HL-60 (cell line): ENCODE measurements at regions not wholly inside any gene's neighbourhood (a gene's known extent, or its start where the extent isn't known, plus 50 kb on each side); places are given as distances from the start of the nearest gene placed in this dataset.

Source experiments
- DNase-seq, 2 experiments: peaks; one replicate each; pipeline ENCODE4 v3.0.0-alpha.2; 2010 to 2020; ENCODE audit warnings: low read depth in 1 of 2, low spot score in 1 of 2
- H3K27ac ChIP-seq: fragments of 250-450 bp; sonication (Bioruptor Pico); replicated peaks from 2 replicates; pipeline ENCODE4 v1.5.1; 2020; ENCODE audit warnings: mild to moderate bottlenecking, moderate library complexity
- H3K27me3 ChIP-seq: fragments of 250-450 bp; sonication (Bioruptor Pico); 2 replicates; pipeline ENCODE4 v1.5.1; 2021; ENCODE audit warnings: mild to moderate bottlenecking, moderate library complexity; ENCODE audit not compliant: insufficient read depth, poor library complexity, severe bottlenecking
- H3K4me3 ChIP-seq: replicated peaks from 2 replicates; pipeline ENCODE4 v1.5.1; 2011; ENCODE audit warnings: mild to moderate bottlenecking, control low read depth, low read length; ENCODE audit not compliant: insufficient read depth
- GABPA ChIP-seq: IDR thresholded peaks from 2 replicates; pipeline ENCODE4 v1.6.1; 2012; ENCODE audit warnings: low read depth
- POLR2AphosphoS5 ChIP-seq: IDR thresholded peaks from 2 replicates; pipeline ENCODE4 v1.6.1; 2012; ENCODE audit warnings: low read depth
- REST ChIP-seq: IDR thresholded peaks from 2 replicates; pipeline ENCODE4 v1.6.1; 2012; ENCODE audit warnings: low read depth; ENCODE audit not compliant: insufficient replicate concordance
- SPI1 ChIP-seq: IDR thresholded peaks from 2 replicates; pipeline ENCODE4 v1.6.1; 2012; ENCODE audit warnings: low read depth, mild to moderate bottlenecking, borderline replicate concordance
- TF ChIP-seq, protein P1 (sequence below): IDR thresholded peaks from one replicate; pipeline ENCODE4 v1.5.1; 2011; ENCODE audit warnings: low read length, control low read depth, inconsistent platforms; ENCODE audit not compliant: insufficient read depth

DNA sequence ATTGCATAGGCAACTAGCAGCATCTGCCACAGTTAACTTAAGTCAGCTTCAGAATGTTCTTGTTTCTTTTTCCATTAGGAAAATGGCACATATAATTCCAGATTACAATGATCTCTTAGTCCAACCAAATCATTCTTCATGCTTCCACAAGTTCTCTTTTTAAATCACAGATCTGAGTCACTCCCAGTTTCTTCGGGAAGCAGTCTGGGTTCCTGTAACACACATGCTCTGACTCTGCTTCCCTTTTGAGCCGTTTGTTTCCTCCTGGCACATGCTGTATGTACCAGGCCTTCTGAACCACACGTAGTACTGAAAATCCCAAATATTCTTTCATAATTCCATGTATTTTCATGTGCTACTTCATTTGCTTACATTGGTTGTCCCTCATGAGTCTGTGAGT lies 388.8 kb upstream of the PDE3A start:
- DNase-seq: no peak
- Histone ChIP-seq H3K4me3 (no peak overlapping the region), H3K27ac (no peak overlapping the region), H3K27me3 (no peaks in the 10 kb centered on the region)
- no peak for TF ChIP-seq REST

- no peak for DNase-seq
- TF ChIP-seq, protein P1, sequence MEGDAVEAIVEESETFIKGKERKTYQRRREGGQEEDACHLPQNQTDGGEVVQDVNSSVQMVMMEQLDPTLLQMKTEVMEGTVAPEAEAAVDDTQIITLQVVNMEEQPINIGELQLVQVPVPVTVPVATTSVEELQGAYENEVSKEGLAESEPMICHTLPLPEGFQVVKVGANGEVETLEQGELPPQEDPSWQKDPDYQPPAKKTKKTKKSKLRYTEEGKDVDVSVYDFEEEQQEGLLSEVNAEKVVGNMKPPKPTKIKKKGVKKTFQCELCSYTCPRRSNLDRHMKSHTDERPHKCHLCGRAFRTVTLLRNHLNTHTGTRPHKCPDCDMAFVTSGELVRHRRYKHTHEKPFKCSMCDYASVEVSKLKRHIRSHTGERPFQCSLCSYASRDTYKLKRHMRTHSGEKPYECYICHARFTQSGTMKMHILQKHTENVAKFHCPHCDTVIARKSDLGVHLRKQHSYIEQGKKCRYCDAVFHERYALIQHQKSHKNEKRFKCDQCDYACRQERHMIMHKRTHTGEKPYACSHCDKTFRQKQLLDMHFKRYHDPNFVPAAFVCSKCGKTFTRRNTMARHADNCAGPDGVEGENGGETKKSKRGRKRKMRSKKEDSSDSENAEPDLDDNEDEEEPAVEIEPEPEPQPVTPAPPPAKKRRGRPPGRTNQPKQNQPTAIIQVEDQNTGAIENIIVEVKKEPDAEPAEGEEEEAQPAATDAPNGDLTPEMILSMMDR: no peak
- TF ChIP-seq SPI1 (no peak), GABPA (no peak), POLR2AphosphoS5 (no peak), REST (no peak)
- Histone ChIP-seq H3K27ac (no peak overlapping the region), H3K27me3 (no peaks in the 10 kb centered on the region), H3K4me3 (no peak overlapping the region)
These were observed 386.4 kb upstream of the PDE3A start for GRCh38 chr12:19981944-19982343.

DNA sequence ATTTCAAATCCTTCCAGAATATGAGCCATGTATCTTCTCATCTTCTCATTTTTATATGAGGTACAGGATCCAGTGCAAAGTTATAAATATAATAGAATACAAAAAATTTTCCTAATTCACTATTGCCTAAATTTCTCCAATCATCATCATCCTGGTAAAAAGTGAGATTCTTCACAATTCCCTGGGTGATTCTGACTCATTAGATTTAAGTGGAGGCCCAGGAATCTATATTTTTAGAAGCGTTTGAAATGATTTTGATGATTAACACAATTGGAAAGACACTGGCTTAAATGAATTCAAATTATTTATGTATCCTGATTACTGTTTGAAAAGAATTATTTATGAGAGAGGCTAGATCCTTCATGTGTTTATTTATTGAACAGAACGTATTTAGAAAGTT lies 380.3 kb upstream of the PDE3A start:
- Histone ChIP-seq H3K27ac (no peak overlapping the region), H3K27me3 (no peaks in the 10 kb centered on the region), H3K4me3 (no peak overlapping the region)
- no peak for DNase-seq
- TF ChIP-seq, protein P1: no peak
- no peak for TF ChIP-seq REST

- Histone ChIP-seq H3K27ac (no peak overlapping the region), H3K27me3 (no peaks in the 10 kb centered on the region), H3K4me3 (no peak overlapping the region)
- TF ChIP-seq, protein P1: no peak
- TF ChIP-seq REST (no peak), POLR2AphosphoS5 (no peak), SPI1 (no peak)
- no peak for DNase-seq
These were observed 379.9 kb upstream of the PDE3A start for GRCh38 chr12:19988459-19988873.
